ENCODE measurements at regions not wholly inside any gene's neighbourhood (a gene's known extent, or its start where the extent isn't known, plus 50 kb on each side); places are given as distances from the start of the nearest gene placed in this dataset.
A peak's percentile ranks its signal among the peaks of the same experiment; 100 is the strongest.
"Not testable (repeated sequence)": the region's sequence is repeated elsewhere in the genome, so short reads cannot be mapped to it uniquely, and the experiment has no call there.

DNA sequence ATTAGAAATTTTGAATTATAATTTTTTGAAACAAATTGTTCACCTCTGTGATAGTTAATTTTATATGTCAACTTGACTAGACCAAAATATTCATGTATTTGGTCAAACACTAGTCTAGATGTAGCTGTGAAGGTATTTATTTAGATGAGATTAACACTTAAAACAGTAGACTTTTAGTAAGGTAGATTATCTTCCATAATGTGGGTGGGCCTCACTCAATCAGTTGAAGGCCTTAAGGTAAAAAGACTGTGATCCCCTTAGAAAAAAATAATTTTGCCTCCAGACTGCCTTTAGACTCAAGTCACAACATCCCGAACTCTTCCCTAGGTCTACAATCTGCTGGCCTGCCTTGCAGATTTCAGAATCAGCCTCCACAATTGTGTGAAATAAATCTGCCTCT is 177.3 kb upstream of the PABPC5 start:
- TF ChIP-seq, protein P1, sequence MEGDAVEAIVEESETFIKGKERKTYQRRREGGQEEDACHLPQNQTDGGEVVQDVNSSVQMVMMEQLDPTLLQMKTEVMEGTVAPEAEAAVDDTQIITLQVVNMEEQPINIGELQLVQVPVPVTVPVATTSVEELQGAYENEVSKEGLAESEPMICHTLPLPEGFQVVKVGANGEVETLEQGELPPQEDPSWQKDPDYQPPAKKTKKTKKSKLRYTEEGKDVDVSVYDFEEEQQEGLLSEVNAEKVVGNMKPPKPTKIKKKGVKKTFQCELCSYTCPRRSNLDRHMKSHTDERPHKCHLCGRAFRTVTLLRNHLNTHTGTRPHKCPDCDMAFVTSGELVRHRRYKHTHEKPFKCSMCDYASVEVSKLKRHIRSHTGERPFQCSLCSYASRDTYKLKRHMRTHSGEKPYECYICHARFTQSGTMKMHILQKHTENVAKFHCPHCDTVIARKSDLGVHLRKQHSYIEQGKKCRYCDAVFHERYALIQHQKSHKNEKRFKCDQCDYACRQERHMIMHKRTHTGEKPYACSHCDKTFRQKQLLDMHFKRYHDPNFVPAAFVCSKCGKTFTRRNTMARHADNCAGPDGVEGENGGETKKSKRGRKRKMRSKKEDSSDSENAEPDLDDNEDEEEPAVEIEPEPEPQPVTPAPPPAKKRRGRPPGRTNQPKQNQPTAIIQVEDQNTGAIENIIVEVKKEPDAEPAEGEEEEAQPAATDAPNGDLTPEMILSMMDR (IDR thresholded peaks at IDR 0.05; ENCODE audit: insufficient read depth, low read depth, low read length), result no peak
- no peak for TF ChIP-seq EZH2 (IDR thresholded peaks at IDR 0.05; ENCODE audit: insufficient read depth, low read length)
- H3K27me3 ChIP-seq (ENCODE audit: insufficient read depth, low read length), result no peaks in the 10 kb centered on the region
- Mint-ChIP-seq H3K36me3 (ENCODE audit: low read depth, unreplicated experiment) (no peaks in the 10 kb centered on the region), H3K4me3 (ENCODE audit: unreplicated experiment) (no peak overlapping the region), H3K4me1 (ENCODE audit: low read depth, unreplicated experiment) (no peaks in the 10 kb centered on the region), H3K9me3 (ENCODE audit: unreplicated experiment) (no peaks in the 10 kb centered on the region), H3K27me3 (ENCODE audit: low read depth, unreplicated experiment) (no peaks in the 10 kb centered on the region), H3K27ac (ENCODE audit: unreplicated experiment) (no peak overlapping the region)
- H2AFZ ChIP-seq (ENCODE audit: low read depth, low read length), result no peak overlapping the region
- no peaks in the 10 kb centered on the region for H3K9me3 ChIP-seq (ENCODE audit: insufficient read depth, low read depth, low read length)
- H3K9ac ChIP-seq (ENCODE audit: low read length), result no peak overlapping the region
- H3K4me2 ChIP-seq (ENCODE audit: low read length), result no peak overlapping the region
- H3K79me2 ChIP-seq (ENCODE audit: insufficient read depth, low read length), result no peaks in the 10 kb centered on the region
- H3K36me3 ChIP-seq (ENCODE audit: insufficient read depth, low read length), result no peaks in the 10 kb centered on the region
- no peak overlapping the region for H3K27ac ChIP-seq (ENCODE audit: low read depth, low read length)
- no peaks in the 10 kb centered on the region for H3K4me1 ChIP-seq (ENCODE audit: insufficient read depth, low read length)
- no peak overlapping the region for H3K4me3 ChIP-seq (ENCODE audit: insufficient read depth, low read depth, low read length)
- DNase-seq (ENCODE audit: low read depth) (no peak), FAIRE-seq (peak; percentile 41)
- H4K20me1 ChIP-seq (ENCODE audit: insufficient read depth, low read length), result no peaks in the 10 kb centered on the region

DNA sequence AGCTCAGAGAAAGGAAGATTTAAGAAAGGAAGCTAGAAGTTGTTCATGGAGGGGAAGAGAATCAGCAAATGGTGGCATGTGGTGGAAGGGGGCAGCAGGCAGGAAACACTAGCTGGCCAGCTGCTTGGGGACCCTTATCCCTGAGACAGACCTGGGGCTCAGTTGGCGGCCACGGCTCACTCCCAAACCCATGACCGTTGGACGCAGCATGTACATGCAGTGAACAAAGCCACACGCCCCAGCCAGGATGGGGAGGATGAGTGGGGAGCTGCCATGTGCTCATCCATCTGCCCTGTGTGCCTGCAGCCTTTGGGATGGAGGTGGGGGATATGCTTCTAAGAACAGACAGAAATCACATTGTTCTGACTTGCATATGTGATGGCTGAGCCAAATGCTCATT is 155.2 kb upstream of the PABPC5 start:
- Histone ChIP-seq H3K9me3 (ENCODE audit: insufficient read depth, low read depth, low read length) (no peaks in the 10 kb centered on the region), H3K9ac (ENCODE audit: low read length) (no peak overlapping the region), H3K4me1 (ENCODE audit: insufficient read depth, low read length) (no peaks in the 10 kb centered on the region), H4K20me1 (ENCODE audit: insufficient read depth, low read length) (no peaks in the 10 kb centered on the region), H3K79me2 (ENCODE audit: insufficient read depth, low read length) (no peaks in the 10 kb centered on the region), H3K27me3 (ENCODE audit: insufficient read depth, low read length) (no peaks in the 10 kb centered on the region), H3K4me2 (ENCODE audit: low read length) (no peak overlapping the region), H3K27ac (ENCODE audit: low read depth, low read length) (no peak overlapping the region), H3K4me3 (ENCODE audit: insufficient read depth, low read depth, low read length) (no peak overlapping the region), H3K36me3 (ENCODE audit: insufficient read depth, low read length) (no peaks in the 10 kb centered on the region), H2AFZ (ENCODE audit: low read depth, low read length) (no peak overlapping the region)
- Mint-ChIP-seq H3K36me3 (ENCODE audit: low read depth, unreplicated experiment) (no peaks in the 10 kb centered on the region), H3K4me3 (ENCODE audit: unreplicated experiment) (no peak overlapping the region), H3K4me1 (ENCODE audit: low read depth, unreplicated experiment) (no peaks in the 10 kb centered on the region), H3K9me3 (ENCODE audit: unreplicated experiment) (no peaks in the 10 kb centered on the region), H3K27me3 (ENCODE audit: low read depth, unreplicated experiment) (no peaks in the 10 kb centered on the region), H3K27ac (ENCODE audit: unreplicated experiment) (no peak overlapping the region)
- FAIRE-seq, result no peak
- DNase-seq (ENCODE audit: low read depth), result no peak
- TF ChIP-seq, protein P1 (IDR thresholded peaks at IDR 0.05; ENCODE audit: insufficient read depth, low read depth, low read length), result no peak
- no peak for TF ChIP-seq EZH2 (IDR thresholded peaks at IDR 0.05; ENCODE audit: insufficient read depth, low read length)

DNA sequence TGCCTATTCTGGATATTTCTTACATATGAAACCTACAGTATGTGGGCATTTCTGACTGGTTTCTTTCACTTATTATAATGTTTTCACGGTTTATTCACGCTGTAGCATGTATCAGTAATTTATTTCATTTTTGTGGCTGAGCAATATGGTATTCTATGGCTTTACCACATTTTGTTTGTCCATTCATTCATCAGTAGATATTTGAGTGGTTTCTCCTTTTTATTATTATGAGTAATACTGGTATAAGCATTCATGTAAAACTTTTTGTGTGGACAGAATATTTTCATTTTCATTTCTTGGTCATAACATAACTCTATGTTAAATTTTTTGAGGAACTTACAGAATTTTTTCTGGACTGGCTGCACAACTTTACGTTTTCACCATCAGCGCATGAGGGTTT is 122.7 kb upstream of the PABPC5 start:
- no peaks in the 10 kb centered on the region for H3K27me3 Mint-ChIP-seq (ENCODE audit: low read depth, unreplicated experiment)
- H3K27me3 ChIP-seq (ENCODE audit: insufficient read depth, low read length), result no peaks in the 10 kb centered on the region
- no peak overlapping the region for H3K27ac ChIP-seq (ENCODE audit: low read depth, low read length)
- H3K79me2 ChIP-seq (ENCODE audit: insufficient read depth, low read length), result no peaks in the 10 kb centered on the region
- no peaks in the 10 kb centered on the region for H3K4me1 ChIP-seq (ENCODE audit: insufficient read depth, low read length)
- no peak overlapping the region for H3K4me3 ChIP-seq (ENCODE audit: insufficient read depth, low read depth, low read length)
- DNase-seq (ENCODE audit: low read depth) (no peak), FAIRE-seq (no peak)
- H4K20me1 ChIP-seq (ENCODE audit: insufficient read depth, low read length), result no peaks in the 10 kb centered on the region
- H3K9me3 Mint-ChIP-seq (ENCODE audit: unreplicated experiment), result no peaks in the 10 kb centered on the region
- H3K4me3 Mint-ChIP-seq (ENCODE audit: unreplicated experiment), result no peak overlapping the region
- H3K4me2 ChIP-seq (ENCODE audit: low read length), result no peak overlapping the region
- H2AFZ ChIP-seq (ENCODE audit: low read depth, low read length), result no peak overlapping the region
- H3K4me1 Mint-ChIP-seq (ENCODE audit: low read depth, unreplicated experiment), result peaks cover 10% of the 10 kb centered on the region
- no peak overlapping the region for H3K9ac ChIP-seq (ENCODE audit: low read length)
- no peaks in the 10 kb centered on the region for H3K36me3 Mint-ChIP-seq (ENCODE audit: low read depth, unreplicated experiment)
- H3K36me3 ChIP-seq (ENCODE audit: insufficient read depth, low read length), result no peaks in the 10 kb centered on the region
- TF ChIP-seq, protein P1 (IDR thresholded peaks at IDR 0.05; ENCODE audit: insufficient read depth, low read depth, low read length), result no peak
- no peak for TF ChIP-seq EZH2 (IDR thresholded peaks at IDR 0.05; ENCODE audit: insufficient read depth, low read length)
- H3K9me3 ChIP-seq (ENCODE audit: insufficient read depth, low read depth, low read length), result no peaks in the 10 kb centered on the region
- no peak overlapping the region for H3K27ac Mint-ChIP-seq (ENCODE audit: unreplicated experiment)

DNA sequence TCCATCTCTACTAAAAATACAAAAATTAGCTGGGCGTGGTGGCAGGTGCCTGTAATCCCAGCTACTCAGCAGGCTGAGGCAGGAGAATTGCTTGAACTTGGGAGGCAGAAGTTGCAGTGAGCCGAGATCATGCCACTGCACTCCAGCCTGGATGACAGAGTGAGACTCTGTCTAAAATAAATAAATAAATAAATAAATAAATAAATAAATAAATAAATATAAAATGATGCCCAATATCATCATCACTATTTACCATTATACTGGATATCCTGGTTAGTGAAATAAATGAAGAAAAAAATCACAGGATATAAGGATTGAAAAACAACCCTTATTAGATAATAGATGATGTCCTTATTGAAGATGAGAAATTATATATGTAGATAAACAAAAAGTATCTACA is 115.8 kb upstream of the PABPC5 start:
- not testable (repeated sequence) for H3K79me2 ChIP-seq (ENCODE audit: insufficient read depth, low read length); H3K9ac ChIP-seq (ENCODE audit: low read length); H3K4me1 ChIP-seq (ENCODE audit: insufficient read depth, low read length); H3K27me3 Mint-ChIP-seq (ENCODE audit: low read depth, unreplicated experiment); H3K36me3 ChIP-seq (ENCODE audit: insufficient read depth, low read length); H3K27ac ChIP-seq (ENCODE audit: low read depth, low read length); H3K27me3 ChIP-seq (ENCODE audit: insufficient read depth, low read length); H3K9me3 ChIP-seq (ENCODE audit: insufficient read depth, low read depth, low read length); FAIRE-seq; H3K4me3 Mint-ChIP-seq (ENCODE audit: unreplicated experiment); H4K20me1 ChIP-seq (ENCODE audit: insufficient read depth, low read length); H3K27ac Mint-ChIP-seq (ENCODE audit: unreplicated experiment); H3K9me3 Mint-ChIP-seq (ENCODE audit: unreplicated experiment); H2AFZ ChIP-seq (ENCODE audit: low read depth, low read length); H3K4me2 ChIP-seq (ENCODE audit: low read length); DNase-seq (ENCODE audit: low read depth); H3K36me3 Mint-ChIP-seq (ENCODE audit: low read depth, unreplicated experiment); H3K4me3 ChIP-seq (ENCODE audit: insufficient read depth, low read depth, low read length)
- H3K4me1 Mint-ChIP-seq (ENCODE audit: low read depth, unreplicated experiment), result peaks cover 13% of the 10 kb centered on the region
